Progenitor cell of endocrine pancreas (in vitro differentiated cells): ENCODE measurements at regions not wholly inside any gene's neighbourhood (a gene's known extent, or its start where the extent isn't known, plus 50 kb on each side); places are given as distances from the start of the nearest gene placed in this dataset.

Experiments used
- DNase-seq: peaks from one replicate; pipeline ENCODE4 v3.0.0; 2021; ENCODE audit warnings: low spot score; ENCODE audit not compliant: unreplicated experiment
- H3K27ac Mint-ChIP-seq: 2 replicates; pipeline ENCODE4 v1.8.0; 2021; ENCODE audit warnings: mild to moderate bottlenecking, moderate library complexity, mixed read lengths
- H3K27me3 Mint-ChIP-seq: 2 replicates; pipeline ENCODE4 v1.8.0; 2021; ENCODE audit warnings: mixed read lengths
- H3K36me3 Mint-ChIP-seq: 2 replicates; pipeline ENCODE4 v1.8.0; 2022; ENCODE audit warnings: mixed read lengths; ENCODE audit not compliant: insufficient read depth
- H3K4me1 Mint-ChIP-seq: 2 replicates; pipeline ENCODE4 v1.8.0; 2021; ENCODE audit warnings: low read depth, mixed read lengths
- H3K4me3 Mint-ChIP-seq: 2 replicates; pipeline ENCODE4 v1.8.0; 2021; ENCODE audit warnings: low read depth, mild to moderate bottlenecking, moderate library complexity, mixed read lengths
- H3K9me3 Mint-ChIP-seq: 2 replicates; pipeline ENCODE4 v1.8.0; 2021; ENCODE audit warnings: low read depth, mixed read lengths
- TF ChIP-seq, protein P1 (sequence below): fragments of 200-600 bp; sonication (generic); IDR thresholded peaks from one replicate; pipeline ENCODE4 v1.5.0; 2021; ENCODE audit warnings: antibody characterized with exemption, mild to moderate bottlenecking; ENCODE audit not compliant: unreplicated experiment

DNA sequence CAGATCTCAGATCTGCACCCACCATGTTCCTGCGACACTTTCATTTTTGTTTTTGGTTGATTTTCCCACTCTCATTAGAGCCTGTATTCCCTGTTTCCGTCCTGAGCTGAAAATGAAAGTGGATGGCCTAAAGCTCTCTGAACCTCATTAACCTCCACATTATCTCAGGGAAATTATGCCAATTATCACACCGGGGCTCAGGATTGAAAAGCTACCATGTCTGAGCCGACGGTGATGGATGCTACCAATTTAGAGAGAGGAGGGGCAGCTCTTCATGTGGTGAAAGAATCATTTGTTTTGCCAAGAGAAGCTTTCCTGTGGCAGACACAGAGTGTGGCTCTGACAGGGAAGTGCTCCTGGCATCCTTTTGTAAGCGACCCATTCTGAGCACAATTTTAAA is 410.4 kb upstream of the CDH11 start:
- no peak overlapping the region for H3K4me3 Mint-ChIP-seq
- TF ChIP-seq, protein P1, sequence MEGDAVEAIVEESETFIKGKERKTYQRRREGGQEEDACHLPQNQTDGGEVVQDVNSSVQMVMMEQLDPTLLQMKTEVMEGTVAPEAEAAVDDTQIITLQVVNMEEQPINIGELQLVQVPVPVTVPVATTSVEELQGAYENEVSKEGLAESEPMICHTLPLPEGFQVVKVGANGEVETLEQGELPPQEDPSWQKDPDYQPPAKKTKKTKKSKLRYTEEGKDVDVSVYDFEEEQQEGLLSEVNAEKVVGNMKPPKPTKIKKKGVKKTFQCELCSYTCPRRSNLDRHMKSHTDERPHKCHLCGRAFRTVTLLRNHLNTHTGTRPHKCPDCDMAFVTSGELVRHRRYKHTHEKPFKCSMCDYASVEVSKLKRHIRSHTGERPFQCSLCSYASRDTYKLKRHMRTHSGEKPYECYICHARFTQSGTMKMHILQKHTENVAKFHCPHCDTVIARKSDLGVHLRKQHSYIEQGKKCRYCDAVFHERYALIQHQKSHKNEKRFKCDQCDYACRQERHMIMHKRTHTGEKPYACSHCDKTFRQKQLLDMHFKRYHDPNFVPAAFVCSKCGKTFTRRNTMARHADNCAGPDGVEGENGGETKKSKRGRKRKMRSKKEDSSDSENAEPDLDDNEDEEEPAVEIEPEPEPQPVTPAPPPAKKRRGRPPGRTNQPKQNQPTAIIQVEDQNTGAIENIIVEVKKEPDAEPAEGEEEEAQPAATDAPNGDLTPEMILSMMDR, result no peak

DNA sequence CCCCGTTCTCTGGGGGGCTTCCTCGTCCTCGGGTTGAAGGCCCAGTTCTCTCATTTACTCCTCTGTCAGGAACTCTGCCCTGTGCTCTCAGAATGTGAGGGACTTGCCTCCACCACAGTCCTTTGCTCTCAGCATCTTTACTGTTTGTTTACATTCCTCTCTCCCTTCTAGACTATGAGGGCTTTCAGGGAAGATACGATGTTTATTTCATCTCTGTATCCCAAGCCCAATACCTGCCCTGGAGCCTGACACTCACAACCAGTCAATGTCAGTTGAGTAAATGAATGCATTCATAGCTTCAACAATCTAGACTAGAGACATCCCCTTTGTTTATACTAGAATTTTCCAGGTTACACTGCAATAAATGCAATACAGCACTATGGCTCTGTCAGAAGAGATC is 409.6 kb upstream of the CDH11 start:
- no peaks in the 10 kb centered on the region for H3K36me3 Mint-ChIP-seq
- H3K27me3 Mint-ChIP-seq, result peaks cover 3% of the 10 kb centered on the region
- H3K4me1 Mint-ChIP-seq, result peaks cover 2% of the 10 kb centered on the region
- DNase-seq, result no peak
- no peak overlapping the region for H3K4me3 Mint-ChIP-seq
- H3K9me3 Mint-ChIP-seq, result peaks cover 4% of the 10 kb centered on the region
- H3K27ac Mint-ChIP-seq, result no peak overlapping the region
- TF ChIP-seq, protein P1, result no peak

More for the DNA sequence above, 410.4 kb upstream of the CDH11 start:
- peaks cover 2% of the 10 kb centered on the region for H3K4me1 Mint-ChIP-seq
- no peak for DNase-seq
- H3K27me3 Mint-ChIP-seq, result peaks cover 3% of the 10 kb centered on the region
- H3K27ac Mint-ChIP-seq, result no peak overlapping the region
- no peaks in the 10 kb centered on the region for H3K9me3 Mint-ChIP-seq
- H3K36me3 Mint-ChIP-seq, result no peaks in the 10 kb centered on the region

DNA sequence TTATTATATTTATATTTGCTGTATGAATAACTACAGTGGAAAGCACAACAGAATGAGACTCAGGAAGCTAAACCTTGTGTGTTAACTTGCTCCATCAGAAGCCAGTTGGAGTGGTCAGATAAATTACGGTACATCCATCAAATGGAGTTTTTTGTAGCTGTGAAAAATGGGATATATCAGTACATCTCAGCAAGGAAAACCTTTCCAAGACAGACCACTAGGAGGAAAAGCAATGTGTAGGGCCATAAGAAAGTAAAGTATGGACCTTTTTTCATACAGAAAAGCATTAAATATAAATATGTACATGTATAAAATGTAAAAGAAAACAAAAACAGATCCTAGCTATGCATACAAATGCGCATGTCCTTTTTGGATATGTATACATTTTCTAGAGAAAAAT is 403.8 kb upstream of the CDH11 start:
- TF ChIP-seq, protein P1, result peak; percentile 21
- Mint-ChIP-seq H3K27ac (no peak overlapping the region), H3K4me1 (peaks cover 16% of the 10 kb centered on the region), H3K4me3 (no peak overlapping the region), H3K27me3 (peaks cover 4% of the 10 kb centered on the region), H3K9me3 (peaks cover 4% of the 10 kb centered on the region), H3K36me3 (no peaks in the 10 kb centered on the region)
- DNase-seq, result no peak

DNA sequence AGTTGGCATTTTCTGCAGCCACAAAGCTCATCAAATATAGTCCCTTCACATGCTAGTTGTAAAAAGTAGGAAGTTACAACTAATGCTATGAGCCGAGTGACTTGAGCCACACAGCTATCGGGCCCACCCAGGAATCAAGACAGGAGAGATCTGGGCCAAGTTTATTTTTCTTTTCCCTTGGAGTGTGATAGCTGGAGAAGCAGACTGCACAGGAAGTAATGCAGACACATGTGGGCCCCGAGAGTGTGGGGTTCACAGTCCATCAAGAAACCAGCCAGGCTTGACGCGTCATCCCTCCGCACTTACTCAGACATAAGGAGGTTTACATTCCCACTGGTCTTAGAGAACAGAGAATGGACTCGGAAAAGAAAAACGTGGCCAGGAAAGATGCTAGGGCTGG is 403.1 kb upstream of the CDH11 start:
- H3K27ac Mint-ChIP-seq, result no peak overlapping the region
- H3K36me3 Mint-ChIP-seq, result no peaks in the 10 kb centered on the region
- H3K9me3 Mint-ChIP-seq, result peaks cover 4% of the 10 kb centered on the region
- H3K27me3 Mint-ChIP-seq, result peaks cover 7% of the 10 kb centered on the region
- TF ChIP-seq, protein P1, result no peak
- DNase-seq, result no peak
- H3K4me1 Mint-ChIP-seq, result peaks cover 16% of the 10 kb centered on the region
- no peak overlapping the region for H3K4me3 Mint-ChIP-seq

DNA sequence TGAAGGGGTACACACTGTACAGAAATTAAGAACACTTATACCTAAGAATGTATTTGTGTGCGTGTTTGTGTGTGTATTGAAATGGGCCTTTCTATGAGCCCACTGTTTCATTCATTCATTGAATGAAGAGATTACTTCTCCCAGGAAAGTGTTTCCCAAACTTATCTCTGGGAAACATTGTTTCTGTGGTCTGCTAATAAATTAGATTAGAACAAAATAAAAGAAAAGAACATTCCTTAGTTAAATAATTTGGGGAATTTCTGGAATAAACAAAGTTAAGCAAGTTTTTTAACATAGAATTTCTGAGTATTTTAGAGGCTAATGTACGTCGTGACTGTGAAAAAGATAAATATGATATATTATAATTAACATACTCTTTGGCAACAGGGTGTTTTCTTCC is 402.4 kb upstream of the CDH11 start:
- Mint-ChIP-seq H3K4me3 (no peak overlapping the region), H3K36me3 (no peaks in the 10 kb centered on the region), H3K9me3 (peaks cover 4% of the 10 kb centered on the region), H3K27ac (no peak overlapping the region), H3K4me1 (peaks cover 16% of the 10 kb centered on the region), H3K27me3 (peaks cover 12% of the 10 kb centered on the region)
- TF ChIP-seq, protein P1, result no peak
- no peak for DNase-seq
